CD4-positive, alpha-beta T cell (primary cell): ENCODE measurements at regions not wholly inside any gene's neighbourhood (a gene's known extent, or its start where the extent isn't known, plus 50 kb on each side); places are given as distances from the start of the nearest gene placed in this dataset.

Source experiments
- ATAC-seq: fragments of 200-7000 bp; cut with Tn5 transposase; one replicate; pipeline ENCODE4 v1.10.0; 2022; ENCODE audit warnings: mild to moderate bottlenecking; ENCODE audit not compliant: poor library complexity
- CTCF ChIA-PET: fragments of 350-600 bp; sonication (Branson Sonifier 250); formaldehyde crosslinking; loops from one replicate; lab custom pipeline; 2021; ENCODE audit warnings: antibody characterized with exemption, inconsistent platforms; lab: Charles Lee
- POLR2A ChIA-PET: fragments of 350-600 bp; sonication (Branson Sonifier 250); formaldehyde crosslinking; loops from one replicate; lab custom pipeline; 2021; ENCODE audit warnings: antibody characterized with exemption, inconsistent platforms; lab: Charles Lee
- DNase-seq, 14 experiments: peaks; one replicate each; pipeline ENCODE4 v3.0.0-alpha.2; 2013 to 2020; ENCODE audit warnings: mixed read lengths in 2 of 14
- H3K27ac ChIP-seq, 2 donors: one replicate each; pipeline versions ENCODE4 v1.5.1 to v1.7.0; 2013; ENCODE audit warnings: low read length in 2 of 2, low read depth in 1 of 2, mild to moderate bottlenecking in 1 of 2
- H3K27me3 ChIP-seq, 2 experiments: 1 replicate in 1 of 2; 2 replicates in 1 of 2; pipeline versions ENCODE4 v1.6.1 to v1.7.0; 2013; ENCODE audit warnings: low read length in 2 of 2, control low read depth in 1 of 2, mild to moderate bottlenecking in 1 of 2, moderate library complexity in 1 of 2; ENCODE audit not compliant: insufficient read depth in 2 of 2, control insufficient read depth in 1 of 2
- H3K36me3 ChIP-seq: one replicate; pipeline ENCODE4 v1.6.1; 2013; ENCODE audit warnings: low read length, control low read depth; ENCODE audit not compliant: insufficient read depth
- H3K4me1 ChIP-seq: one replicate; pipeline ENCODE4 v1.6.1; 2013; ENCODE audit warnings: low read length, control low read depth; ENCODE audit not compliant: insufficient read depth
- H3K4me3 ChIP-seq: one replicate; pipeline ENCODE4 v1.5.1; 2013; ENCODE audit warnings: mild to moderate bottlenecking, low read length, moderate library complexity
- H3K9me3 ChIP-seq, 2 experiments: 1 replicate in 1 of 2; 2 replicates in 1 of 2; pipeline versions ENCODE4 v1.6.1 to v1.7.0; 2013; ENCODE audit warnings: low read length in 2 of 2, mild to moderate bottlenecking in 2 of 2, control low read depth in 1 of 2, moderate library complexity in 1 of 2; ENCODE audit not compliant: control insufficient read depth in 1 of 2, insufficient read depth in 1 of 2
- H3K27ac Mint-ChIP-seq: one replicate; pipeline ENCODE4 v1.8.0; 2020; ENCODE audit warnings: mixed read lengths
- H3K27me3 Mint-ChIP-seq: one replicate; pipeline ENCODE4 v1.8.0; 2021; ENCODE audit warnings: mixed read lengths
- H3K36me3 Mint-ChIP-seq: one replicate; pipeline ENCODE4 v1.8.0; 2021; ENCODE audit warnings: low read depth, mixed read lengths
- H3K4me1 Mint-ChIP-seq: one replicate; pipeline ENCODE4 v1.8.0; 2021; ENCODE audit warnings: low read depth, mixed read lengths
- H3K4me3 Mint-ChIP-seq: one replicate; pipeline ENCODE4 v1.8.0; 2020; ENCODE audit warnings: mild to moderate bottlenecking, mixed read lengths
- H3K9me3 Mint-ChIP-seq: one replicate; pipeline ENCODE4 v1.8.0; 2020; ENCODE audit warnings: mixed read lengths
- CTCF ChIP-seq: fragments of 200-600 bp; IDR thresholded peaks from one replicate; pipeline ENCODE4 v1.8.0; 2022; ENCODE audit warnings: antibody characterized with exemption, mild to moderate bottlenecking
- intact Hi-C, 2 experiments: fragments of 100-400 bp; cut with DNase I in 1 of 2; cut with micrococcal nuclease in 1 of 2; formaldehyde crosslinking; loops; one replicate each; pipeline versions ENCODE4 v1.15.1 to v1.9.0; 2023 to 2025; cut with DNase I, micrococcal nuclease

DNA sequence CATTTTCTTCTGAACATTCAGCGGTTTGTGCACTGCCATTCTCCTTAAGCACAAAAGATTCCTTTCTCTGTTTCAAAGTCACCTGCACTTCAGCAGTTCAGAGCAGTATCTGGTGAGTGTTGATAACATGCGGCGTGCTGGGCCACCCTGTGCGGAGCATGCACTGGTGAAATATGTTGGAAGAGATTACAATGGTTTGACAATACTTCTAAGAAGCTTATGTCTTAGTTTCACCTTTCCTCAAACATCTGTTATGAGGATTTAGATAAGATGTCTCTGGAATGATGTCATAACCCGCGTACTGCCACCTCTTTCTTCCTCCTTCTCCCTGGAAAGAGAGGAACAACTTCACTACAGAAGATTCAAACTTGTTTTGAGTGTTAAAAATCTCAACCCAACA, 650.3 kb downstream of the AJAP1 start:
- no peaks in the 10 kb centered on the region for H3K9me3 ChIP-seq
- H3K4me1 ChIP-seq, result no peaks in the 10 kb centered on the region
- no peak for TF ChIP-seq CTCF
- no peaks in the 10 kb centered on the region for H3K36me3 ChIP-seq
- ATAC-seq (no peak), DNase-seq (no peak)
- no peaks in the 10 kb centered on the region for H3K27me3 ChIP-seq
- intact Hi-C loops, result no loop called here
- no peak overlapping the region for H3K4me3 ChIP-seq
- Mint-ChIP-seq H3K4me1 (peaks cover 4% of the 10 kb centered on the region), H3K27ac (no peak overlapping the region), H3K9me3 (no peaks in the 10 kb centered on the region), H3K36me3 (no peaks in the 10 kb centered on the region), H3K4me3 (no peak overlapping the region), H3K27me3 (no peaks in the 10 kb centered on the region)
- H3K27ac ChIP-seq, result no peak overlapping the region
- POLR2A ChIA-PET, result no interaction called here
- CTCF ChIA-PET, result no interaction called here

DNA sequence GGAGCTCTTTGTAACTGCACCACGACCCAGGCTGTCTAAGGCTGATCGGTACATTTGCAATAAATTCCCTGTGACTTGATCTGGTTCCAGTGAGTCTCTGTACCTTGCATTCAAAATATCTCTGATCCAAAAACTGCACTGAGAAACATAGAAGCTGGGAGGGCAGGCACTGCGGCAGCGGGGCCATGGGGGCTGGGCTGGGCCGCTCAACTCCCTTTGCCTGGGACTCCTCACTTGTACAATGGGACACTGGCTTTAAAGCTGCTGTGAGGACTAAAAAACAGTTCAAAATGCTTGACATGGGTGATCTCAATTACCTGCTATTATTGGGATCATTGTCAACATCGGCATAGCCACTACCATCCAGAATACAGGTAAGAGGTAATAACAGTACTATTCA, 644.0 kb downstream of the AJAP1 start:
- CTCF ChIA-PET, result no interaction called here
- H3K9me3 Mint-ChIP-seq, result no peaks in the 10 kb centered on the region
- no peaks in the 10 kb centered on the region for H3K4me1 Mint-ChIP-seq

DNA sequence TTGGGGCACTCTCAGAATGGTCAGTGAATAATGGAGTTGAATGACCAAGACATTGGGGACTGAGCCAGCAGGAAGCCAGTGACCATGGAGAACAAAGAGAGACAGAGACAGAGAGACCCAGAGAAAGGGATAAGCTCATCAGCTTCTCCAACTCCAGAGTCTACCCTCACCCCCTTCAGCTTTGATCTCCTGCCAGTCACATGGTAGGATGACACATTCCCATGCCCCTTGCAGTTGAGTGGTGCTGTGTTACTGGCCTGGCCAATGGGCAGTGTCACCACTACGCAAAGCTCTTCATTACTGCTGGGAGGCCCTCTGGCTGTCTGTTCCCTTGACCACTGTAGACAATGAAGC, 643.5 kb downstream of the AJAP1 start:
- Mint-ChIP-seq H3K36me3 (no peaks in the 10 kb centered on the region), H3K4me3 (no peak overlapping the region), H3K27me3 (no peaks in the 10 kb centered on the region), H3K4me1 (no peaks in the 10 kb centered on the region), H3K27ac (no peak overlapping the region), H3K9me3 (no peaks in the 10 kb centered on the region)
- ChIA-PET POLR2A (no interaction called here), CTCF (no interaction called here)
- Histone ChIP-seq H3K36me3 (no peaks in the 10 kb centered on the region), H3K27me3 (no peaks in the 10 kb centered on the region), H3K4me1 (no peaks in the 10 kb centered on the region), H3K4me3 (no peak overlapping the region), H3K27ac (no peak overlapping the region), H3K9me3 (no peaks in the 10 kb centered on the region)
- intact Hi-C loops, result no loop called here
- DNase-seq (no peak), ATAC-seq (no peak)
- TF ChIP-seq CTCF, result no peak

More for the DNA sequence above, 644.0 kb downstream of the AJAP1 start:
- ATAC-seq (no peak), DNase-seq (no peak)
- Histone ChIP-seq H3K27me3 (no peaks in the 10 kb centered on the region), H3K27ac (no peak overlapping the region), H3K4me1 (no peaks in the 10 kb centered on the region), H3K36me3 (no peaks in the 10 kb centered on the region), H3K9me3 (no peaks in the 10 kb centered on the region), H3K4me3 (no peak overlapping the region)
- intact Hi-C loops, result no loop called here
- no peak for TF ChIP-seq CTCF
- POLR2A ChIA-PET, result no interaction called here
- no peak overlapping the region for H3K27ac Mint-ChIP-seq
- no peaks in the 10 kb centered on the region for H3K36me3 Mint-ChIP-seq
- no peaks in the 10 kb centered on the region for H3K27me3 Mint-ChIP-seq
- no peak overlapping the region for H3K4me3 Mint-ChIP-seq
